Tibial artery (tissue), 4 donors: ENCODE measurements at regions not wholly inside any gene's neighbourhood (a gene's known extent, or its start where the extent isn't known, plus 50 kb on each side); places are given as distances from the start of the nearest gene placed in this dataset.

Experiments
- DNase-seq, 2 donors: peaks; one replicate each; pipeline ENCODE4 v3.0.0-alpha.2; 2019
- H3K27ac ChIP-seq, 2 donors: fragments of 200-600 bp; sonication (generic) in 1 of 2; 1 replicate in 1 of 2; 2 replicates in 1 of 2; pipeline ENCODE4 v1.5.1; 2018 to 2019; ENCODE audit warnings: mild to moderate bottlenecking in 1 of 2
- H3K27me3 ChIP-seq, 2 donors: fragments of 200-600 bp; sonication (generic) in 1 of 2; one replicate each; pipeline versions ENCODE4 v1.5.1 to v1.6.0; 2016 to 2019
- H3K36me3 ChIP-seq, 3 donors: fragments of 200-600 bp; sonication (generic) in 2 of 3; one replicate each; pipeline ENCODE4 v1.5.1; 2016 to 2019; ENCODE audit warnings: mild to moderate bottlenecking in 2 of 3
- H3K4me1 ChIP-seq, 4 donors: fragments of 200-600 bp; sonication (generic) in 2 of 4; 1 replicate in 3 of 4; 2 replicates in 1 of 4; pipeline ENCODE4 v1.5.1; 2016 to 2019
- H3K4me3 ChIP-seq, 2 donors: fragments of 200-600 bp; sonication (generic) in 1 of 2; 1 replicate in 1 of 2; 2 replicates in 1 of 2; pipeline ENCODE4 v1.5.1; 2018 to 2019; ENCODE audit warnings: mild to moderate bottlenecking in 2 of 2
- H3K9me3 ChIP-seq, 3 donors: fragments of 200-600 bp; sonication (generic) in 1 of 3; one replicate each; pipeline ENCODE4 v1.5.1; 2016 to 2019
- intact Hi-C: fragments of 100-400 bp; cut with DNase I; formaldehyde crosslinking; loops from one replicate; pipeline ENCODE4 v1.15.0; 2023; ENCODE audit warnings: low total_unique reads
- TF ChIP-seq, protein P1 (sequence below), 2 experiments: fragments of 200-600 bp in 1 of 2; fragments of 450-650 bp in 1 of 2; IDR thresholded peaks; one replicate each; pipeline ENCODE4 v1.5.1; 2017 to 2019; ENCODE audit warnings: antibody characterized with exemption in 2 of 2, mild to moderate bottlenecking in 1 of 2, moderate library complexity in 1 of 2

GRCh38 chr7:35512716-35513115, 182.2 kb downstream of the HERPUD2 start:
- no peaks in the 10 kb centered on the region for H3K9me3 ChIP-seq
- H3K27me3 ChIP-seq = no peaks in the 10 kb centered on the region
- H3K36me3 ChIP-seq = no peaks in the 10 kb centered on the region
- intact Hi-C loops = no loop called here
- no peak overlapping the region for H3K27ac ChIP-seq
- DNase-seq = no peak
- TF ChIP-seq, protein P1, sequence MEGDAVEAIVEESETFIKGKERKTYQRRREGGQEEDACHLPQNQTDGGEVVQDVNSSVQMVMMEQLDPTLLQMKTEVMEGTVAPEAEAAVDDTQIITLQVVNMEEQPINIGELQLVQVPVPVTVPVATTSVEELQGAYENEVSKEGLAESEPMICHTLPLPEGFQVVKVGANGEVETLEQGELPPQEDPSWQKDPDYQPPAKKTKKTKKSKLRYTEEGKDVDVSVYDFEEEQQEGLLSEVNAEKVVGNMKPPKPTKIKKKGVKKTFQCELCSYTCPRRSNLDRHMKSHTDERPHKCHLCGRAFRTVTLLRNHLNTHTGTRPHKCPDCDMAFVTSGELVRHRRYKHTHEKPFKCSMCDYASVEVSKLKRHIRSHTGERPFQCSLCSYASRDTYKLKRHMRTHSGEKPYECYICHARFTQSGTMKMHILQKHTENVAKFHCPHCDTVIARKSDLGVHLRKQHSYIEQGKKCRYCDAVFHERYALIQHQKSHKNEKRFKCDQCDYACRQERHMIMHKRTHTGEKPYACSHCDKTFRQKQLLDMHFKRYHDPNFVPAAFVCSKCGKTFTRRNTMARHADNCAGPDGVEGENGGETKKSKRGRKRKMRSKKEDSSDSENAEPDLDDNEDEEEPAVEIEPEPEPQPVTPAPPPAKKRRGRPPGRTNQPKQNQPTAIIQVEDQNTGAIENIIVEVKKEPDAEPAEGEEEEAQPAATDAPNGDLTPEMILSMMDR (IDR thresholded peaks at IDR 0.05) = no peak
- H3K4me3 ChIP-seq = no peak overlapping the region
- H3K4me1 ChIP-seq = no peaks in the 10 kb centered on the region

DNA sequence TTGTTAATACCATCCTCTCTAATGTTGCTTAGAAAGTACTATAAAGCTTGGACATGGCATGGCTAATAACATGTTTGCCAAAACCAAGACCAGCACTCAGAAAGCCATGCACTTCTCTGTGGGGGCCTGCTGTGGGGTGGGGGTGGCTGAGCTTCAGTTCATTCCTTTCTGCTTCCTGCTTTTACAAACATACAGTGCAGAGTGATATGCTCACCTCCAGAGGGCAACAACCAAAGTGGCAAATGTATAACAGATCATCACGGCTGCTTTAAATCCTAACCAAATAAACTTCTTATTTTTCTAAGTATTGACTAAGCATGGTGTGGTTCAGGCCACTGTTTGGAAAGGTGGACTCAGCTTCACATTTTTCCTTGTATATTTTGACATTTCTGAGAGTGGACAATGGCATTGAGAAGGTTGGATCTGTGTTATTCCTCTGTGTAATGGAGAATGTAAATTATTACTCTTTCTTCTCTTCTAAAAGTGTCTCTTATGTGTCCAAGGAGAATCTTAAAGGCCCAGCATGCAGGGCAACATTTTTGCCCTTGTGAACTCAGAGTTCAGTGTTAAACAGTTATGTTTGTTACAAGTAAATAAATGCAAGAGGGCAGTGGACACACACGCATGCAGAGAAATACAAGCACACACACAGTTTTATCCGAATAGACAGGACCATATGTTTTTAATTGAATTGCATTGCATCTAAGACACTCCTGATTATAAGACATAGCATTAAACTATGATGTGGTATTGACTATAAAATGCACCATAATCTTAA, 186.1 kb downstream of the HERPUD2 start:
- DNase-seq = no peak
- intact Hi-C loops = no loop called here
- Histone ChIP-seq H3K27me3 (no peaks in the 10 kb centered on the region), H3K27ac (no peak overlapping the region), H3K9me3 (no peaks in the 10 kb centered on the region), H3K36me3 (no peaks in the 10 kb centered on the region), H3K4me1 (no peaks in the 10 kb centered on the region), H3K4me3 (no peak overlapping the region)
- TF ChIP-seq, protein P1 (IDR thresholded peaks at IDR 0.05) = no peak

DNA sequence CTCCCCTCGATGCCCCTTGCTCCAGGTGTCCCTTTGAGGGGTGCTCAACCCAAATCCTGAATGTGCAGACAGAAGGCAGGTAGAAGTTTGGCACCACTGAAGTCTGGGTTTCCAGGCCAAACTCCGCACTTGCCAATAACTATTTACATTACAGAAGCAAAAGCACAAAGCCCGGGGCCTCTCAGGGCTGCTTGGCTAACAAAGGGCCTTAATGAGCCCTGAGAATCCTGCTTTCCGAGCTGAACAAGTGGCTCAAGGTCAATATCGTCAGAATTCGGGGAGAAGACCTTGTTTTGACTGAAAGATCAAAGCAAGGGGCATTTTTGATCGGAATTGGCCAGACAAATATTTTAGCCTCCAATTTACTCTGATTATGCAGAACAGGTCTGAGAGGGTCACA, 189.9 kb downstream of the HERPUD2 start:
- H3K4me3 ChIP-seq = no peak overlapping the region
- H3K27ac ChIP-seq = no peak overlapping the region
- no peaks in the 10 kb centered on the region for H3K9me3 ChIP-seq
- H3K27me3 ChIP-seq = no peaks in the 10 kb centered on the region
- H3K36me3 ChIP-seq = no peaks in the 10 kb centered on the region
- DNase-seq = no peak
- no peaks in the 10 kb centered on the region for H3K4me1 ChIP-seq
- TF ChIP-seq, protein P1 (IDR thresholded peaks at IDR 0.05) = no peak
- intact Hi-C loops = no loop called here

DNA sequence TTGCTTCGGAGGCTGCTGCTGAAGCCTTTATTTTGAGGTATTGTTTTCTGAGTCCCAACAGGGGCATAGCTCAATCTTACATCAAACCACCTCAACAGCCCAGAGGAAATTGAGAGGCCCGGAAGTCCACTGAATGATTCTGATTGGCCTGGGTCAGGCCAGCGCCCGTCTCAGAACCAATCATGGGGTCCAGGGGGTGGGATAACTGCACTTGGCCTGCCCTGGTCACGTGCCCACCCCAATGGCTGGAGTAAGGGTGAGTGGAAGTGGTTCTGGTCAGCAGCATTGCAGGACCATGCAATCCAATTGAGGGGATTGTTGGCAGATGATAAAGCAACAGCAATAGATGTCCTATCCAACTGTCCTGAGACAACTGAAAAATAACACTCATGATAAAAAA, 190.6 kb downstream of the HERPUD2 start:
- no peaks in the 10 kb centered on the region for H3K36me3 ChIP-seq
- no peak overlapping the region for H3K27ac ChIP-seq
- no peak overlapping the region for H3K4me3 ChIP-seq
- H3K4me1 ChIP-seq = no peaks in the 10 kb centered on the region
- DNase-seq = no peak
- no peaks in the 10 kb centered on the region for H3K9me3 ChIP-seq
- no peaks in the 10 kb centered on the region for H3K27me3 ChIP-seq
- TF ChIP-seq, protein P1 (IDR thresholded peaks at IDR 0.05) = no peak
- intact Hi-C loops = no loop called here

GRCh38 chr7:35501681-35502080, 193.3 kb downstream of the HERPUD2 start:
- no peak overlapping the region for H3K4me3 ChIP-seq
- H3K4me1 ChIP-seq = no peaks in the 10 kb centered on the region
- H3K9me3 ChIP-seq = no peaks in the 10 kb centered on the region
- H3K27me3 ChIP-seq = no peaks in the 10 kb centered on the region
- TF ChIP-seq, protein P1 (IDR thresholded peaks at IDR 0.05) = no peak
- no peak for DNase-seq
- H3K27ac ChIP-seq = no peak overlapping the region
- no peaks in the 10 kb centered on the region for H3K36me3 ChIP-seq
- intact Hi-C loops = no loop called here
